ENCODE measurements at regions not wholly inside any gene's neighbourhood (a gene's known extent, or its start where the extent isn't known, plus 50 kb on each side); places are given as distances from the start of the nearest gene placed in this dataset.

DNA sequence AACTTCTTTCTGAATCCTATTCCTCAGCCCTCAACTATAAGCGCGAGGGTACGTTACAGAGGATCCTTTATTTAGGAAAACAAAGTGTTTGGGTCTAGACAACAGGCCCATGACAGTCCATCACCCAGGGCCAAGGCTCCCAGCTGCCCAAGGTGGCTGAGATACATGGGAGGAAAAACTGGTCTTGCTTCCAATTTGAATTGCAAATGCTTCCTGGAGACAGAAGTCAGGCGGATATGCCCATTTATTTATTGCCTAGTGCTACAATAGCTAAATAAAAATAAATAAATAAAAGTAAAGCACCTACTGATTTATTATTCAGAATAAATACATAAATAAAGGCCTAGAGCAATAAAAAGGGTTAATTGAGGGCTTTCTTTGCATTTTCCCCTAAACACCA, 248.7 kb downstream of the DHX15 start:
- Mint-ChIP-seq H3K27me3 (peaks cover 0 to 16% (median 2%) of the 10 kb centered on the region in 5 donors), H3K9me3 (peaks cover 0 to 6% (median 0%) of the 10 kb centered on the region in 9 donors), H3K27ac (no peak overlapping the region), H3K4me3 (no peak overlapping the region), H3K36me3 (no peaks in the 10 kb centered on the region), H3K4me1 (no peaks in the 10 kb centered on the region)
- POLR2A ChIA-PET = no interaction called here
- DNase-seq (no peak), ATAC-seq (no peak)

DNA sequence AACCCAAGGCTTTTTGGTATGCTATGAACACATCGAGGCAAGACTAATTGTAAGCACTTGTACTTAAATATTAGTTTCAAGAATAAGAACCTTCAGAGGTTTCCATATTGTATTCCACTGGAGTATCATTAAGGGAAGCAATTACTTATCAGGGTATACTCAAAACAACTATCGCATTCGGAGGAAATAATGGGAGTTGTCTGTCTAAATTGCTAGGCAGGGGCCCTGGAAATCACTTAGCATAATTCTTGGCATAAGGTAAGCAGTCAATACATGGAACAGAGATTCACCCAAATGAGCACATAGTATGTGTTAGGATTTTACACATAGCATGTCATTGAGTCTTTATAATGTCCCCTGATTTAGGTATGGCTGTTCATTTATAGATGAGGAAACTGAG, 249.4 kb downstream of the DHX15 start:
- Mint-ChIP-seq H3K9me3 (peaks cover 0 to 6% (median 0%) of the 10 kb centered on the region in 9 donors), H3K4me1 (no peaks in the 10 kb centered on the region), H3K4me3 (no peak overlapping the region), H3K27me3 (peaks cover 0 to 19% (median 2%) of the 10 kb centered on the region in 5 donors), H3K27ac (no peak overlapping the region), H3K36me3 (no peaks in the 10 kb centered on the region)
- POLR2A ChIA-PET = no interaction called here
- DNase-seq (no peak), ATAC-seq (no peak)

DNA sequence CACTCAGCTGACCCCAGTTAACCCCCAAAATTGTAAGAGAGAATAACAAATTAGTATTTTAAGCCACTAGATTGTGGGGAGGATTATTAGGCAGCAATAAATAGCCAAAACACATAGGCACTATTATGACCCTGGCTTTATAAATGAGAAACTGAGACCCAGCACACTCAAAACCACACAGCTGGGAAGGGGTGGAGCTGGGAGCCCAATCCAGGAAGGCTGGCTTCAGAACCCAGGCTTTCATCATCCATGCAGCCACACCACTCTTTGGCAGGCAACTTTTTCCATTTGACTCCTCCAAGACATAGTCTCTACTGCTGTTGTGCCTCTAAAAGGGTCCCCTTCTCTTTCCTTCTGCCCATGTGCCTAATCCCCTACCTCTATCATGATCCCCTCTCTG, 253.8 kb downstream of the DHX15 start:
- H3K36me3 Mint-ChIP-seq = no peaks in the 10 kb centered on the region
- H3K4me1 Mint-ChIP-seq = no peaks in the 10 kb centered on the region
- ATAC-seq (no peak), DNase-seq (no peak)
- POLR2A ChIA-PET = no interaction called here
- H3K27me3 Mint-ChIP-seq = peaks cover 0 to 21% (median 0%) of the 10 kb centered on the region in 5 donors
- no peak overlapping the region for H3K27ac Mint-ChIP-seq
- H3K4me3 Mint-ChIP-seq = no peak overlapping the region
- peaks cover 0 to 2% (median 0%) of the 10 kb centered on the region in 9 donors for H3K9me3 Mint-ChIP-seq

DNA sequence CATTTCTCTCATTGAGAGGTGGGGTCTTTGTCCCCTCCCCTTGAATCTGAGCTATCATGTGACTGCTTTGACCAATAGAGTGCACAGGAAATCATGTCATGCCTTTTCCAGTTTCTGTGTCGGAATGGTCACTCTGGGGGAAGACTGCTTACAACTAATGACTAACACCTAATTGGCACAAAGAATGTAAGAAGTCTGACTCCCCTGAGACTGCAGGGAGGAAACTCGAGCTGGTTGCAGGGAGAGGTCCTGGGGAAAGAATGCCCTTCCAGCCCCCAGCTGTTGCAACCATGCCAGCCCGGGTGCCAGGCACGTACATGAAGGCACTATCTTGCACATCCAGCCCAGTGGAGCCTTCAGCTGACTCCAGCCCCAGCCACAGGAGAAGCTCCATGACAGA, 254.2 kb downstream of the DHX15 start:
- H3K4me1 Mint-ChIP-seq = no peaks in the 10 kb centered on the region
- ATAC-seq (no peak), DNase-seq (no peak)
- H3K9me3 Mint-ChIP-seq = peaks cover 0 to 2% (median 0%) of the 10 kb centered on the region in 9 donors
- H3K36me3 Mint-ChIP-seq = no peaks in the 10 kb centered on the region
- H3K27ac Mint-ChIP-seq = no peak overlapping the region
- peaks cover 0 to 21% (median 0%) of the 10 kb centered on the region in 5 donors for H3K27me3 Mint-ChIP-seq
- H3K4me3 Mint-ChIP-seq = no peak overlapping the region
- POLR2A ChIA-PET = no interaction called here

DNA sequence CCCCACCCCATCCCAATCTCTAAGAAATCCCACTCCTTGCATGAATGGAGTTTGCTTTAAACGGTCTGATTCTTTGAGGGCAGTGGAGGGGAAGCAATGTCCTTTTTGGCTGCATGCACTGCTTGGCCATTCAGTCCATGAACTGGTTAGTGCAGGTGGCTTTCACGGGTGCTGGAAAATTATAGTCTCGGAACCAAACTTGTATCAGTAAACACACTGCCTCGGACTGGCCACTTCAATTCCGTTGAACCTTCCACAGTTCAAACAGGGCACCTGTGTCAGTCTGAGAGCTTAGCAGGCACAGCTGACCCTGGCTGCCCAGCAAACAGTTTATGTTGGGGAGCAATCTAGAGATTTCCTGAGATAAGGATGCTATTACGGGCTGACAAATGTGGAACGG, 255.6 kb downstream of the DHX15 start:
- no peaks in the 10 kb centered on the region for H3K4me1 Mint-ChIP-seq
- no peaks in the 10 kb centered on the region for H3K36me3 Mint-ChIP-seq
- POLR2A ChIA-PET = no interaction called here
- no peak overlapping the region for H3K4me3 Mint-ChIP-seq
- peaks cover 0 to 2% (median 0%) of the 10 kb centered on the region in 9 donors for H3K9me3 Mint-ChIP-seq
- H3K27ac Mint-ChIP-seq = no peak overlapping the region
- DNase-seq (no peak), ATAC-seq (no peak)
- H3K27me3 Mint-ChIP-seq = peaks cover 0 to 25% (median 0%) of the 10 kb centered on the region in 5 donors

DNA sequence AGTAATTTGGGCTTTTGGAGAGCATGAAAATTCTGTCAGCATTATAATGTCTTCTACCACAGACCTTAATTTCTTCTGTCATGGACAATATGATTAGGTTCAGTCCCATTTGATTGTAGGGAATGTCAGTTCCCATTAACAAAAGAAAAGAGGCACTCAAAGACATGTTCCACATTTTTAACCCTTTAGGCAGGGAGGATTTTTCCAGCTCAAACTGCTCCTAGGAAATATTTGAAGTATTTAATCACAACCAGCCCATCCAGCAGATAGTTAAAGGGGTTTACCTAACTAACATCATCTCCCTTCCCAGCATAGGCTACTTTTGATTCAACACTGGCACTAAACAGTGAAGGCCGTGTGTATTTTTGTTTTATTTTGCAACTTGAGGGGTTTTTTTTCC, 256.0 kb downstream of the DHX15 start:
- H3K4me1 Mint-ChIP-seq = no peaks in the 10 kb centered on the region
- POLR2A ChIA-PET = no interaction called here
- H3K27me3 Mint-ChIP-seq = peaks cover 0 to 28% (median 0%) of the 10 kb centered on the region in 5 donors
- DNase-seq = no peak
- H3K36me3 Mint-ChIP-seq = no peaks in the 10 kb centered on the region
- peaks cover 0 to 2% (median 0%) of the 10 kb centered on the region in 9 donors for H3K9me3 Mint-ChIP-seq
- no peak for ATAC-seq
- H3K4me3 Mint-ChIP-seq = no peak overlapping the region
- H3K27ac Mint-ChIP-seq = no peak overlapping the region

DNA sequence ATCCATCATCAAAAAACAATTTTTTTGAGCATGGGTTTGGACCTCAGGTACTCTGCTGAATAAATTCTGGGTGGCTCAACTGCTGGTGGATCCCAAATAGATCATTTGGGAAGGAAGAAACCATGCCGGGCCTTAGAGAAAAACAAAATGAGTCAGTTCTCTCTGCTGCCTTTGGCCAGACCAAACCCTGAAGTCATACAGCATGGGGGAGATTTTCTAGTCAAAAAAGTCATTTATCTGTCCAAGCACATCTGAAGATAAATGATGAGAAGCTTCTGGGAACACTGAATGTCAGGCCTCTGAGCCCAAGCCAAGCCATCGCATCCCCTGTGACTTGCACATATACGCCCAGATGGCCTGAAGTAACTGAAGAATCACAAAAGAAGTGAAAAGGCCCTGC, 261.4 kb downstream of the DHX15 start:
- ATAC-seq (no peak), DNase-seq (no peak)
- Mint-ChIP-seq H3K4me1 (no peaks in the 10 kb centered on the region), H3K27ac (no peak overlapping the region), H3K36me3 (no peaks in the 10 kb centered on the region), H3K4me3 (no peak overlapping the region), H3K27me3 (peaks cover 0 to 18% (median 0%) of the 10 kb centered on the region in 5 donors), H3K9me3 (no peaks in the 10 kb centered on the region)
- POLR2A ChIA-PET = no interaction called here

DNA sequence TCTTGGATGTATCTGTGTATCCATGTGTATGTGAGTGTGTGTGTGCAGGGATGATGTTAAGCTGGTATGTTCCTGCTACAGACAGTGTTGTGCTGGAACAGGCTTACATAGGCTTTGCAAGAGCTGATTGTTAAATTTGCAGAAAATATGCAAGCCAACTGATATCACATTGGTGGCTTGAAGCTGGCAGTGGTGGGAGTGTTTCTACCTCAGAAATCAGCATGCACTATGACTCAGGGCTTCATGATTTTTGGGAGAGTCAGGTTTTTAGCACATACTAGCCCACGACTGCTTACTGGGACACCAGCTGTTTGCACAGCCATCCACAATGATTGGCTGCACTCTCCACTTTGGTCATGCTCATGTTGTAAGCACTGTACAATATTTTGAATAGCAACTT, 261.8 kb downstream of the DHX15 start:
- POLR2A ChIA-PET = no interaction called here
- DNase-seq (no peak), ATAC-seq (no peak)
- no peak overlapping the region for H3K4me3 Mint-ChIP-seq
- no peaks in the 10 kb centered on the region for H3K9me3 Mint-ChIP-seq
- no peaks in the 10 kb centered on the region for H3K4me1 Mint-ChIP-seq
- no peak overlapping the region for H3K27ac Mint-ChIP-seq
- peaks cover 0 to 18% (median 0%) of the 10 kb centered on the region in 5 donors for H3K27me3 Mint-ChIP-seq
- no peaks in the 10 kb centered on the region for H3K36me3 Mint-ChIP-seq

DNA sequence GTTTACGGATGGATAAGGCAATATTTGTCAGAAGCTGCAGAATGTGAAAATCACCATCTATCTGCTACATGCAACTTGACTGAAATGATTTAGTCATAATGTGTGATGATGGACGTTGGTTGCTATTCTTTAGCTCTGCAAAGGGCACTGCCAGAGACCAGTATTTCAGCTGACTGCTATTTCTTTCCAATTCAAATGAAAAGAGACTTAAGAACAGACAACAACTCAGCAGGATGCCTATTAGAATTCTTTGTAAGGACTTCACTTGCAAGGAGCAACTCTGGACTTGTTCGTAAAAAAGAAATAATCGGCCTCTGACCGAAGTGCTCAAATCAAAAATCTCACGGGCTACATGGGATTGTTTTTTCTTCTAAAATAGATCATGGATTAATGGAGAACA, 262.7 kb downstream of the DHX15 start:
- Mint-ChIP-seq H3K27ac (no peak overlapping the region), H3K9me3 (no peaks in the 10 kb centered on the region), H3K27me3 (peaks cover 0 to 12% (median 0%) of the 10 kb centered on the region in 5 donors), H3K4me1 (no peaks in the 10 kb centered on the region), H3K36me3 (no peaks in the 10 kb centered on the region), H3K4me3 (no peak overlapping the region)
- POLR2A ChIA-PET = no interaction called here
- DNase-seq (no peak), ATAC-seq (no peak)

DNA sequence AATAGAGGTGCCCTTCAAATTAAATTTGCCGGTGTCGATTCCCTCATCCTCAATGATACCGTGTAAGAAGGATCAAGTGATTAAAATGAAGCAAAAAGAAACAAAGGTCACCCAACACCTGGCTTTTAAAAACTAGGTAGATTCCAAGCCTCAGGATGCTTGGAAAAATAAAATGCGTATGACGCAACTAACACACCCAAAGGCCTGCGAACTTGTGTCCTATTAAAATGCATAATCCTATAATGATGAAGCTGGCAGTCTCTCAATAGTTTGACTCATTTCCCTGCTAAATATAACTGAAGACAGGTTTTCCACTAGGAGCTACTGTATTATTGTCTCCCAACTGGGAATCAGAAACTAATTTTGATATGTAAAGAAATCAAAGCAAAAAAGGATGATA, 263.2 kb downstream of the DHX15 start:
- Mint-ChIP-seq H3K9me3 (no peaks in the 10 kb centered on the region), H3K36me3 (no peaks in the 10 kb centered on the region), H3K4me3 (no peak overlapping the region), H3K27ac (no peak overlapping the region), H3K27me3 (peaks cover 0 to 10% (median 0%) of the 10 kb centered on the region in 5 donors), H3K4me1 (no peaks in the 10 kb centered on the region)
- POLR2A ChIA-PET = no interaction called here
- DNase-seq (no peak), ATAC-seq (no peak)

DNA sequence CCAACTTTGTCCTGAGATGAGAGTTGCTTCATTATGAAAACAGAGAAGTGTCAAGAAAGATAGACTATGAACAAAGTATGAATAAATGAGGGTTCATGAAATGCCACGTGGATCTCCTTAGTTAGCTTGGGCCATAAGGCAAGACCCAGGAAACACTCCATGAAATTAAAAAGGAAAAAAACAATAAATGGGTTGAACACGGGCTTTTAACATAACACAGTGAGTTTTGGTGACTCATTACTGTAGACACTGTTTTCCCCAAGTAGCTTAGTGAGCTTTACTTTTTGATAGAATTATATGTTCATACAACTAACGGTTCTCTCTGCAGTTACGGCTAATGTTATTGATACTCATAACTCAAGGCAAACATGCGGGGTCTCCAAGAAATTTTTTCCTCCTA, 265.0 kb downstream of the DHX15 start:
- Mint-ChIP-seq H3K4me1 (no peaks in the 10 kb centered on the region), H3K4me3 (no peak overlapping the region), H3K9me3 (no peaks in the 10 kb centered on the region), H3K27me3 (peaks cover 0 to 13% (median 0%) of the 10 kb centered on the region in 5 donors), H3K27ac (no peak overlapping the region), H3K36me3 (no peaks in the 10 kb centered on the region)
- DNase-seq = no peak
- POLR2A ChIA-PET = no interaction called here
- no peak for ATAC-seq

DNA sequence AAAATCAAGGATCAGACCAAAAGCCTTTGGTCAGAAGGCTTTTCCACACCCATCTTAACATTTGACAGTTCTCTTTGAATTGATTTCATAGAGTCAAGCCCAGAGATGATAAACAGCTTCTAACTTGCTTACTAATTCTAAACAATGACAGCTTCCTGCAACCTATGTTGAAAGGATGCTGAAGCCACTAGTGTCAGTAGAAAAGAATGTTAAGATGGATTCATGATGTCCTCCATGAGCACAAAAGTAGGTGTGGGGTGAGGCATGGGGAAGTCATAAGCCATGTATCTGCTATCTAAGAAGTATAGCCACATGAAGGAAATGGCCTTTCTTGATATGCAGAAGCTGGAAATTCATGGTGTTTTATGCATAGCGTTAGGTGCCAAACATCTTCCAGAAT, 269.3 kb downstream of the DHX15 start:
- Mint-ChIP-seq H3K4me3 (no peak overlapping the region), H3K9me3 (peaks cover 0 to 2% (median 0%) of the 10 kb centered on the region in 9 donors), H3K4me1 (no peaks in the 10 kb centered on the region), H3K27ac (no peak overlapping the region), H3K36me3 (no peaks in the 10 kb centered on the region), H3K27me3 (peaks cover 0 to 7% (median 0%) of the 10 kb centered on the region in 5 donors)
- DNase-seq = no peak
- no peak for ATAC-seq
- POLR2A ChIA-PET = no interaction called here

DNA sequence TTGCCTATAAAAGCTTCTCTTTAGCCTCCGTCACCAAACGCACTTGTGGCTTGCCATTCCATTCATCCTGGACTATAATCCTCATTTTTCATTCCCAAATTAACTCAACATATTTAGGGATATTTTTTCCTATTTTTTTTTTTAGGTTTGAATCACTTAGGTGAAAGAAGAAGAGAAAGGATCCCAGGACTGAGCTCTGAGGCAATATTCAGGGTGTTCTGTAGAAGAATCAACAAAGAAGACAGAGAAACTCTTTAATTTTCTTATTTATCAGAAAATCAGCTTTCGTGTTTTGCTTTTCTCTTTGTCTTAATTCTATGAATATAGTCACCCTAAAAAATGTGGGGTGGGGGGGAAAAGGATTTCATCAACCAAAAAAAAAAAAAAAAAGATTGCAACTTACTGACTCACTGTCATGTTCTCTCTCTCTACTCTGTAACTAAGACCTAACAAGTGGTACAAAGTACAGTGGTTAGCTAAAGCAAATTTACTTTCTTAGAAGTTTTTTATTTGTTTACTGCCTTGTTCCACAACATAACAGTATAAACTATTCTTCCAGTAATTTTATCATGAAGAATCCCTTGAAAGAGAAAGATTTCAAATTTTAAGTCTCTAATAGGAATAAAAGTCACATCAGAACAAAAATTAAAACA, 272.0 kb downstream of the DHX15 start:
- Mint-ChIP-seq H3K36me3 (no peaks in the 10 kb centered on the region), H3K27ac (no peak overlapping the region), H3K4me3 (no peak overlapping the region), H3K4me1 (no peaks in the 10 kb centered on the region), H3K27me3 (peaks cover 0 to 7% (median 0%) of the 10 kb centered on the region in 5 donors), H3K9me3 (peaks cover 0 to 7% (median 0%) of the 10 kb centered on the region in 9 donors)
- ATAC-seq (no peak), DNase-seq (no peak)
- POLR2A ChIA-PET = no interaction called here

DNA sequence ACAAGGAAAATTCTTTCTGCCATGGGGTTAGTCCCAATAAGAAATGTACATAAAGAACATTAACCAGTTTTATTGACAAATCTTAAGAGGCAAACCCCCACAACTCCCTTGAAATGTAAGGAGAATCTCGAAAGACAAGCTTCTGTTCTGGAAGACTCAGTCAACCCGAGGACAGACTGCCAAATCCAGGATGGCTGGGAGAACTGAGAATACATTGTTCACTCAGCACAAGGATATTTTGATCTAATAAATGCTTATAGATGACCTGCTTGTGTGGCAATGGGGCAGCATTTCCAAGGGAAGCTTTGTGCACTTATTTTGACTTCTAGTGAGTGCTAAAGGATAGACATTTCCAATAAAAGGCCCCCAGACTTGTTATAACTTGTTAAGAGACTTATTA, 280.4 kb downstream of the DHX15 start:
- no peak overlapping the region for H3K27ac Mint-ChIP-seq
- H3K9me3 Mint-ChIP-seq = peaks cover 0 to 4% (median 0%) of the 10 kb centered on the region in 9 donors
- DNase-seq = no peak
- no peak overlapping the region for H3K4me3 Mint-ChIP-seq
- POLR2A ChIA-PET = no interaction called here
- H3K36me3 Mint-ChIP-seq = no peaks in the 10 kb centered on the region
- ATAC-seq = no peak
- peaks cover 0 to 11% (median 9%) of the 10 kb centered on the region in 5 donors for H3K27me3 Mint-ChIP-seq
- H3K4me1 Mint-ChIP-seq = no peaks in the 10 kb centered on the region
